HCT116 (cell line): ENCODE measurements at regions not wholly inside any gene's neighbourhood (a gene's known extent, or its start where the extent isn't known, plus 50 kb on each side); places are given as distances from the start of the nearest gene placed in this dataset.

Experiments
- ATF3 ChIP-seq: IDR thresholded peaks from 2 replicates; pipeline ENCODE4 v1.6.1; 2012
- CEBPB ChIP-seq: IDR thresholded peaks from 2 replicates; pipeline ENCODE4 v1.6.1; 2012; ENCODE audit warnings: low read depth
- CTCF ChIP-seq, 3 experiments: fragments of 200-600 bp in 1 of 3; sonication (generic) in 1 of 3; IDR thresholded peaks in 2 of 3; conservative IDR thresholded peaks in 1 of 3; 2 replicates each; pipeline ENCODE4 v1.5.1; 2012 to 2017; ENCODE audit warnings: low read depth in 2 of 3, low read length in 2 of 3, antibody characterized with exemption in 1 of 3, borderline replicate concordance in 1 of 3, control low read depth in 1 of 3, mild to moderate bottlenecking in 1 of 3, mixed read lengths in 1 of 3, mixed run types in 1 of 3, moderate library complexity in 1 of 3; ENCODE audit not compliant: insufficient read depth in 1 of 3
- ELF1 ChIP-seq: IDR thresholded peaks from 2 replicates; pipeline ENCODE4 v1.6.1; 2012; ENCODE audit warnings: low read depth, borderline replicate concordance
- EZH2 ChIP-seq: fragments of 200-600 bp; sonication (generic); IDR thresholded peaks from 2 replicates; pipeline ENCODE4 v1.6.1; 2017; ENCODE audit warnings: antibody characterized with exemption, mixed run types
- JUND ChIP-seq: IDR thresholded peaks from 2 replicates; pipeline ENCODE4 v1.6.1; 2012
- POLR2A ChIP-seq: IDR thresholded peaks from 2 replicates; pipeline ENCODE4 v1.7.0; 2011; ENCODE audit warnings: borderline replicate concordance; ENCODE audit not compliant: insufficient read depth, insufficient read length; ENCODE audit errors: extremely low read depth
- RAD21 ChIP-seq: IDR thresholded peaks from 2 replicates; pipeline ENCODE4 v1.6.1; 2012; ENCODE audit warnings: low read depth, mild to moderate bottlenecking
- REST ChIP-seq: IDR thresholded peaks from 2 replicates; pipeline ENCODE4 v1.6.1; 2012; ENCODE audit warnings: low read depth
- SIN3A ChIP-seq: IDR thresholded peaks from 2 replicates; pipeline ENCODE4 v1.6.1; 2012; ENCODE audit warnings: low read depth
- YY1 ChIP-seq: IDR thresholded peaks from 2 replicates; pipeline ENCODE4 v1.6.1; 2011; ENCODE audit warnings: low read length, low read depth, moderate library complexity, mild to moderate bottlenecking; ENCODE audit not compliant: insufficient replicate concordance; ENCODE audit errors: extremely low read depth
- ZBTB33 ChIP-seq: IDR thresholded peaks from 2 replicates; pipeline ENCODE4 v1.6.1; 2011; ENCODE audit warnings: mild to moderate bottlenecking, low read length, moderate library complexity; ENCODE audit not compliant: insufficient replicate concordance; ENCODE audit errors: extremely low read depth
- ZNF274 ChIP-seq: fragments of 200-500 bp; sonication (Bioruptor generic); IDR thresholded peaks from 2 replicates; pipeline ENCODE4 v1.6.1; 2014; ENCODE audit warnings: mild to moderate bottlenecking, low read depth, low read length, inconsistent platforms

GRCh38 chr10:4405828-4406227 is 420.2 kb upstream of the AKR1E2 start:
- no peak for TF ChIP-seq ZNF274
- no peak for TF ChIP-seq POLR2A
- TF ChIP-seq ELF1, result no peak
- TF ChIP-seq CTCF (IDR thresholded peaks at IDR 0.05 in 2 of 3, conservative IDR thresholded peaks at IDR 0.05 in 1 of 3; ENCODE audit: borderline replicate concordance in 1 of 3, insufficient read depth in 1 of 3, low read depth in 2 of 3, low read length in 2 of 3), result no peak
- no peak for TF ChIP-seq SIN3A
- no peak for TF ChIP-seq JUND
- no peak for TF ChIP-seq RAD21
- TF ChIP-seq EZH2, result no peak
- no peak for TF ChIP-seq ZBTB33
- TF ChIP-seq ATF3, result no peak
- no peak for TF ChIP-seq CEBPB
- TF ChIP-seq YY1, result no peak
- TF ChIP-seq REST, result no peak
